Activated CD8-positive, alpha-beta memory T cell treated with anti-CD3 and anti-CD28 coated beads, Interleukin-2, amount 10 ng/mL, durations not matched to agents 7 days and 5 days (primary cell): ENCODE measurements at regions not wholly inside any gene's neighbourhood (a gene's known extent, or its start where the extent isn't known, plus 50 kb on each side); places are given as distances from the start of the nearest gene placed in this dataset.
"Not testable (repeated sequence)": the region's sequence is repeated elsewhere in the genome, so short reads cannot be mapped to it uniquely, and the experiment has no call there.

Experiments
- ATAC-seq: fragments of 150-1000 bp; cut with Tn5 transposase; one replicate; pipeline ENCODE4 v1.10.0; 2021; ENCODE audit warnings: moderate library complexity
- CTCF ChIA-PET: fragments of 350-600 bp; sonication (Branson Sonifier 250); formaldehyde crosslinking; loops from one replicate; lab custom pipeline; 2021; ENCODE audit warnings: antibody characterized with exemption; lab: Charles Lee
- DNase-seq: peaks from one replicate; pipeline ENCODE4 v3.0.0-alpha.2; 2020
- H3K27ac Mint-ChIP-seq: one replicate; pipeline ENCODE4 v1.8.0; 2021; ENCODE audit warnings: mild to moderate bottlenecking, mixed read lengths
- H3K27me3 Mint-ChIP-seq: one replicate; pipeline ENCODE4 v1.8.0; 2021; ENCODE audit warnings: mixed read lengths
- H3K36me3 Mint-ChIP-seq: one replicate; pipeline ENCODE4 v1.8.0; 2021; ENCODE audit warnings: mild to moderate bottlenecking, mixed read lengths
- H3K4me1 Mint-ChIP-seq: one replicate; pipeline ENCODE4 v1.8.0; 2021; ENCODE audit warnings: mixed read lengths
- H3K4me3 Mint-ChIP-seq: one replicate; pipeline ENCODE4 v1.8.0; 2021; ENCODE audit warnings: mild to moderate bottlenecking, moderate library complexity, mixed read lengths
- H3K9me3 Mint-ChIP-seq: one replicate; pipeline ENCODE4 v1.8.0; 2022; ENCODE audit warnings: low read depth, mixed read lengths

DNA sequence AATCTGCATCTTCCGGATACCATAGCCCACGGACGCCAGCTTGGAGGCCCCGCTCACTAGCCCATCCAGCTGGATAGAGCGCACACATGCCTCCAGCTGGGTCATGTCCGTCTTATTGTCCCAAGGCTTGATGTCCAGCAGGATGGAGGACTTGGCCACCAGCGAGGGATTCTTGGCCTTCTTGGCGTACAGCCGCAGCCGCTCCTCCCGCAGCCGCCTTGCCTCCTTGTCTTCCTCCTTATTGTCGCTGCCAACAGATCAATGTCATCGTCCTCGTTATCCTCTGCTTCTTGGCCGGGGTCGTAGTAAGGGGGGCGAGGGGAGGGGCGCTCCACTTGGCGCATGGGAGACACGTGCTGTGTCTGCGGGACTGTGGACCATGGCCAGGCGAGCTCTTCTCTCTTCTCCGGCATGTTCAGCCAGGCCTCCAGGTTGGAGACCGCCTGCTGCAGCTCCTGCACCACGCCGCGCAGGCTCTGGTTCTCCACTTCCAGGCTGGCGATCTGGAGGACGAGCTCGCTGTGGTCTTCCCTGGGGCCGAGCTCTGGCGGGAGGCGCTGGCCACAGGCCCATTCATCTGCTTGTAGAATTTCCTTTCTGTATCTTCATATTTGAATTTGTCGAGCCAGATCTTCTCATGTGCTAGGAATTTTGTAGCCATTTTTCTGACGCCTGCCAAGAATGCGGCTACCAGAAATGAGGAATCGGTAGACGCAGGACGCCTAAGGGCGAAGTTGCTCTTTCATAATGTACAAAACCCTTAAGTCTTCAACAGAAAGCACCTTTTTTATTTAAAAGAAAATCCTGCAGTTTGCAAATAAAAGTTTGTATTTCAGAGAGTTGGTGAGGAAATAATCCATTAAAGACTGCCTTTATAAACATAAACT is 60.1 kb upstream of the PTPRK start:
- Mint-ChIP-seq H3K9me3 (no peaks in the 10 kb centered on the region), H3K27me3 (peaks cover 29% of the 10 kb centered on the region), H3K4me3 (no peak overlapping the region), H3K27ac (no peak overlapping the region), H3K36me3 (no peaks in the 10 kb centered on the region), H3K4me1 (peaks cover 3% of the 10 kb centered on the region)
- CTCF ChIA-PET: interaction anchor here (0.5 kb wide), 1 partner anchor 1229 kb away, joined by 3 read pairs; no protein-coding TSS in a partner anchor
- no peak for DNase-seq
- ATAC-seq: no peak

GRCh38 chr6:128575254-128575653 is 54.9 kb upstream of the PTPRK start:
- ATAC-seq, H3K4me3 Mint-ChIP-seq, H3K9me3 Mint-ChIP-seq, CTCF ChIA-PET, H3K36me3 Mint-ChIP-seq, H3K27ac Mint-ChIP-seq, DNase-seq, H3K4me1 Mint-ChIP-seq: not testable (repeated sequence)
- H3K27me3 Mint-ChIP-seq: peaks cover 32% of the 10 kb centered on the region

DNA sequence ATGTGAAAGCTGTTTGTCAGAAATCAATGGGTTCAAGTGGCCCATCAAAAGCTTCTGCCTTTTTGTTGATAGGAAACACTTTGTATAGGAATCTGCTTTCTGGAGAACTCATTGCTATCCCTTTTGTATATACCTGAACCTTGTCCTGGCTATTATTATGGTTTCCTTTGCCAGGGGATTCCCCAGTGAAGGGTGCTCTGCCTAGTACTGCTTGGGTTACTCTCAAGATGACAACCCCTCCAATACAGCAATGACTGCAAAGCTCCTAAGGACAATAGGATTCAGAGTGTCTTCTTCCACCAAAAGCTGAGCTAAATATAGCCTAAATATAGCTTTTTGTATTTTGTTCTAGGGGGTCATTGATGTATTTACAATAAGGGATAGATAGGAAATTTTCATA is 54.0 kb upstream of the PTPRK start:
- Mint-ChIP-seq H3K27me3 (peaks cover 31% of the 10 kb centered on the region), H3K4me3 (no peak overlapping the region), H3K4me1 (peaks cover 6% of the 10 kb centered on the region), H3K9me3 (no peaks in the 10 kb centered on the region), H3K36me3 (no peaks in the 10 kb centered on the region), H3K27ac (no peak overlapping the region)
- DNase-seq (no peak), ATAC-seq (no peak)
- CTCF ChIA-PET: no interaction called here

DNA sequence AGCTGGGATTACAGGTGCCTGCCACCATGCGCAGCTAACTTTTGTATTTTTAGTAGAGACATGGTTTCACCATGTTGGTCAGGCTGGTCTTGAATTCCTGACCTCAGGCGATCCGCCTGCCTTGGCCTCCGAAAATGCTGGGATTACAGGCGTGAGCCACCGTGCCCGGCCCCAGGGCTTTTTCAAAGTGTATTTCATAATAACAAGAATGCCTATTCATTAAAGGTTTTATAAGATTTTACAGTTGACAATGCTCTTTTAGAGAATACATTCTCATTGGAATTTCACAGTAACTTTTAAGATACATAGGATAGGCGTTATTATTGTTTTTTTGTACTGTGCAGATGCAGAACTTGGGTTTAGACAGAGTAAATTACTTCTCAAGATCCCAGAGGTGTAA is 52.6 kb upstream of the PTPRK start:
- no peak for ATAC-seq
- Mint-ChIP-seq H3K9me3 (no peaks in the 10 kb centered on the region), H3K4me1 (peaks cover 6% of the 10 kb centered on the region), H3K27me3 (peaks cover 28% of the 10 kb centered on the region), H3K36me3 (no peaks in the 10 kb centered on the region), H3K27ac (no peak overlapping the region), H3K4me3 (no peak overlapping the region)
- DNase-seq: no peak
- CTCF ChIA-PET: no interaction called here

DNA sequence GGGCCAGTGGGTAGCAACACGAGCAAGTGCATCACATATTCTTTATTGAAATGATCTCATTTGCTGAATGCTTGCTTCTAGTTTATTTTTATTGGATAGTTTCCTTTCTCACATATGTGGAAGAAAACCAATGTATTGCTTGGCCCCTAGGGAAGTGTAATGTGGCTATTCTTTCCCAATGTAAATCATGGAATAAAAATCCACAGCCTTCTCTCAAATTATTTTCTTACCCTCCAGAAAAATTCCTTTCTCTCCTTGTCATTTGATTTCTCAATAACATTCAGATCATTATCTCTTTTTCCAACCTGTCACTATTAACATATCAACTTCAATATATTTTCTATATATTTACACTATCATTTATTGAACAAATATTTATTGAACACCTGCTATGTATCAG is 51.9 kb upstream of the PTPRK start:
- CTCF ChIA-PET: no interaction called here

DNA sequence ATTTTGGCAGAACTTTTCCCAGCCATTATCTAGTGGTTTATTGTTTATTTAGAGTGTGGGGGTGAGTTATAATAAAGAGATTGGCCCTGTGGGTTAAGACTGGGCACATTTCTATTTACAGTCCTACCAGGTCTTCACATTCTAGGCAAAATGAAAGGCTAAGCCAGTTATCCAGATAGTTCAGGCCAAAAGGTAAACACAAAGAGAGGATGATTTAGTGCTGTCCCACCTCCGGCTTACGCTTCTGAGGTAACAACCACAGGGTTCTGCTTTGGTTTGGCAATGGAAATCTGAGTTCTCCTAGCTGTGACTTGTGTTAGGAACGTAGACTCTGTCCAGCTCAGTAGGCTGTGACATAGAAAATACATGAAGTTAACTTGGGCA is 50.3 kb upstream of the PTPRK start:
- DNase-seq: no peak
- H3K4me3 Mint-ChIP-seq: no peak overlapping the region
- H3K27me3 Mint-ChIP-seq: peaks cover 23% of the 10 kb centered on the region
- no peak overlapping the region for H3K27ac Mint-ChIP-seq
- no peaks in the 10 kb centered on the region for H3K9me3 Mint-ChIP-seq
- H3K36me3 Mint-ChIP-seq: no peaks in the 10 kb centered on the region
- ATAC-seq: no peak
- H3K4me1 Mint-ChIP-seq: peaks cover 2% of the 10 kb centered on the region
- CTCF ChIA-PET: no interaction called here

More for the DNA sequence above, 51.9 kb upstream of the PTPRK start:
- Mint-ChIP-seq H3K9me3 (no peaks in the 10 kb centered on the region), H3K36me3 (no peaks in the 10 kb centered on the region), H3K27me3 (peaks cover 24% of the 10 kb centered on the region), H3K27ac (no peak overlapping the region), H3K4me1 (peaks cover 6% of the 10 kb centered on the region), H3K4me3 (no peak overlapping the region)
- ATAC-seq (no peak), DNase-seq (no peak)

GRCh38 chr6:128569732-128570679 is 49.6 kb upstream of the PTPRK start:
- H3K36me3 Mint-ChIP-seq: no peaks in the 10 kb centered on the region
- no peaks in the 10 kb centered on the region for H3K9me3 Mint-ChIP-seq
- no peak for ATAC-seq

More at GRCh38 chr6:128569732-128570679, 49.6 kb upstream of the PTPRK start:
- no peak for DNase-seq
- H3K27ac Mint-ChIP-seq: no peak overlapping the region
- H3K4me1 Mint-ChIP-seq: peaks cover under 1% of the 10 kb centered on the region
- peaks cover 18% of the 10 kb centered on the region for H3K27me3 Mint-ChIP-seq
- H3K4me3 Mint-ChIP-seq: no peak overlapping the region
- CTCF ChIA-PET: no interaction called here
